Ovary (tissue), 3 donors: ENCODE measurements at regions not wholly inside any gene's neighbourhood (a gene's known extent, or its start where the extent isn't known, plus 50 kb on each side); places are given as distances from the start of the nearest gene placed in this dataset.

ENCODE experiments used
- EP300 ChIP-seq: sonication (generic); formaldehyde crosslinking; IDR thresholded peaks from one replicate; pipeline ENCODE4 v1.6.1; 2017; ENCODE audit warnings: antibody characterized with exemption
- POLR2A ChIP-seq: fragments of 450-650 bp; IDR thresholded peaks from one replicate; pipeline ENCODE4 v1.6.1; 2017; ENCODE audit warnings: antibody characterized with exemption, mild to moderate bottlenecking, moderate library complexity
- TF ChIP-seq, protein P1 (sequence below), 3 donors: fragments of 450-650 bp in 2 of 3; fragments of 200-600 bp in 1 of 3; IDR thresholded peaks; one replicate each; pipeline versions ENCODE4 v1.5.1 to v1.8.0; 2016 to 2022; ENCODE audit warnings: antibody characterized with exemption in 3 of 3, mild to moderate bottlenecking in 1 of 3
- donor health status: DM: no; HTN: no; CAD: no.

DNA sequence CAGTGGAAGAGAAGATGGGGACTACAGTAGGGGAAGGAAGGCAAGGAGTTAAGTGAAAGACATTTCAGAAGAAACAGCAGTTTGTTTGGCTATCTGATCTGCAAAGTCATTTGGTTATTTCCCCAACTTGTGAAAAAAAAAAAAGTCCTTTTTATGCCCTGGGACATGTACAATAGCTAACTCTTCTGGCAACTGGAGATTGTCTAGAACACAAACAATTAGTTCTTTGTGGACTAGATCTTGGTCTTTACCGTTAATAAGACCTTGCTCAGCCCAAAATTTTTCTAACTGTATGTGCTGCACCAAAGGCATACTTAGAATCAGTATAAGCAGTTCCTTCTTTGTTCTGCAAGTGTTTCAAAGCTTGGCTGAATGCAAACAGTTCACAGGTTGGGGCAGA is 103.5 kb upstream of the NECTIN3 start:
- TF ChIP-seq POLR2A (no peak), EP300 (no peak)
- TF ChIP-seq, protein P1, sequence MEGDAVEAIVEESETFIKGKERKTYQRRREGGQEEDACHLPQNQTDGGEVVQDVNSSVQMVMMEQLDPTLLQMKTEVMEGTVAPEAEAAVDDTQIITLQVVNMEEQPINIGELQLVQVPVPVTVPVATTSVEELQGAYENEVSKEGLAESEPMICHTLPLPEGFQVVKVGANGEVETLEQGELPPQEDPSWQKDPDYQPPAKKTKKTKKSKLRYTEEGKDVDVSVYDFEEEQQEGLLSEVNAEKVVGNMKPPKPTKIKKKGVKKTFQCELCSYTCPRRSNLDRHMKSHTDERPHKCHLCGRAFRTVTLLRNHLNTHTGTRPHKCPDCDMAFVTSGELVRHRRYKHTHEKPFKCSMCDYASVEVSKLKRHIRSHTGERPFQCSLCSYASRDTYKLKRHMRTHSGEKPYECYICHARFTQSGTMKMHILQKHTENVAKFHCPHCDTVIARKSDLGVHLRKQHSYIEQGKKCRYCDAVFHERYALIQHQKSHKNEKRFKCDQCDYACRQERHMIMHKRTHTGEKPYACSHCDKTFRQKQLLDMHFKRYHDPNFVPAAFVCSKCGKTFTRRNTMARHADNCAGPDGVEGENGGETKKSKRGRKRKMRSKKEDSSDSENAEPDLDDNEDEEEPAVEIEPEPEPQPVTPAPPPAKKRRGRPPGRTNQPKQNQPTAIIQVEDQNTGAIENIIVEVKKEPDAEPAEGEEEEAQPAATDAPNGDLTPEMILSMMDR (IDR thresholded peaks at IDR 0.05) = no peak
